ENCODE measurements at regions not wholly inside any gene's neighbourhood (a gene's known extent, or its start where the extent isn't known, plus 50 kb on each side); places are given as distances from the start of the nearest gene placed in this dataset.

DNA sequence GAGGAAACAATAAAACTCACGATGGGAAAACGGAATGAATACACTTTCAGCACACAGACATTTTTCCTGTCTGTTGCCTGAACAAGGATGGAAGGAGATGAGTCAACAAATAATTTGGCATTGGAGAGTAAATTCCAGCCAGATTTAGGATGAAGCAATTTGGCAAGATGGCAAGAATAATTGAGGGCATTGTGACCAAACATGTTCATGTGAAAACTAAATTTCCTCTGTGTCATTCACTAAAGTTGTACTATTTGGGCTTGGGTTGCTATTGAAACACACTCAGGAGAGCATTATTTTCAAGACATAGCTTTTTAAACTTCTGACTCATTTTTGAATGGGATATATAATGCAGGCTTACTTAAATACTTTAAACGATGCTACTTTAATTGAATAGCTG lies 1614.4 kb downstream of the PCDH19 start:
- Histone ChIP-seq H3K27me3 (ENCODE audit: low read depth) (no peaks in the 10 kb centered on the region), H3K4me1 (no peaks in the 10 kb centered on the region), H3K9me3 (no peaks in the 10 kb centered on the region; the same call in 1 of the 2 replicates), H3K4me3 (no peak overlapping the region), H3K36me3 (replicated peaks) (no peaks in the 10 kb centered on the region)
- no peak for DNase-seq (ENCODE audit: low spot score in 2 of 2)
- in situ Hi-C loops (cut with MboI; ENCODE audit: low sequenced_read_pairs): no loop called here

DNA sequence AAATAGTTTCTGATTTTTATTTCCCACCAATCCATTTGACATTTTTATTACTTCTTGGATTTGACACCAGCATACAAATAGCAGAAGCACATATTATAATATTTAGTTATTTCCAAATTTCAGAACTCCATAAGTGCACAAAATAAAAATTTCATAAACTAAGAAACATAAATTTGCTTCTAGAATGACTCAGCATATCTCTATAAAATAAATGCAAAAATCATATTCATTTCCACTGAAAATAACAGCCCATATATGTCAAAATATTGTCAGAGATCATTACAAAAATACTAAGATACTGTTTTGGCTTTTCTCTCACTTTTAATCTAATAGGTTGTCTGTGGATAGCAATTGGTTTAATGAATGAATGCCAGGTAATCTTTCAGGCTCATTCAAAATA lies 1654.2 kb downstream of the PCDH19 start:
- no peak overlapping the region for H3K4me3 ChIP-seq
- no peaks in the 10 kb centered on the region for H3K4me1 ChIP-seq
- H3K36me3 ChIP-seq (replicated peaks): no peaks in the 10 kb centered on the region
- no peaks in the 10 kb centered on the region for H3K27me3 ChIP-seq (ENCODE audit: low read depth)
- no peak for DNase-seq (ENCODE audit: low spot score in 2 of 2)
- in situ Hi-C loops (cut with MboI; ENCODE audit: low sequenced_read_pairs): no loop called here
- no peaks in the 10 kb centered on the region for H3K9me3 ChIP-seq

DNA sequence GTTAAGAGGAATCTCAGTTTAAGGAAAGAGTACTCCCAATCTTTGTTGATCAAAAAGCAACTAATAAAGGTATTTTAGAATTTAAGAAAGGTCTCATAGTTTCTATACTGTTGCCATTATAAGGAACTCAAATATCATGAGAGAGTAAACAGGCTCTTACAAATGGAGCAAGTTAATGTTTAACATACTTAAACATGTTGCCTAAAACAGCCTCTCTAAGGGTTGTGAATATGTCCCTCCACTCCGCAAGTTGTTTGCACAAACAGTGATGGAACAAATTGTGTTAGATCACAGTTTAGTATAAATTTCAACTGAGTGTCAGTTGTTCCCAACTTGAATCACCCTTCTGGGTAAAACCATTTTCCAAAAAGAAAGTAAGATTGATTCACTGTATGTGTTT lies 1678.3 kb downstream of the PCDH19 start:
- DNase-seq (ENCODE audit: low spot score in 2 of 2): no peak

DNA sequence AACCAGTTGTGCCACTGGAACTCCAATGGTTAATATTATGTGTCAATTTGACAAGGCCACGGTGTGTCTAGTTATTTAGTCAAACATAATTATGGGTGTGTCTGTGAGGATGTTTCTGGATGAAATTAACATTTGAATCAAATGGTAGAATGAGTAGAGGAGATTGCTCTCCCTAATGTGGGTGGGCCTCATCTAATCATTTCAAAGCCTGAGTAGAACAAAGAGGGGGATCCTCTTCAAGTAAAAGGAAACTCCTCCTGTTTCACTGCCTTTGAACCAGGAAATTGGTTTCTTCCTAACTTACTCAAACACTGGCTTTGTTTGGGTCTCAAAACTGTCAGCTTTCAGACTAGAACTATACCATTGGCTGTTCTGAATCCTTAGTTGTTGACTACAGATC lies 1692.1 kb downstream of the PCDH19 start:
- Histone ChIP-seq H3K9me3 (no peaks in the 10 kb centered on the region), H3K4me3 (no peak overlapping the region), H3K27me3 (ENCODE audit: low read depth) (no peaks in the 10 kb centered on the region), H3K4me1 (peaks cover 8% of the 10 kb centered on the region), H3K36me3 (replicated peaks) (no peaks in the 10 kb centered on the region)
- DNase-seq (ENCODE audit: low spot score in 2 of 2): peak in 1 of 2 experiments; percentile 50
- in situ Hi-C loops (cut with MboI; ENCODE audit: low sequenced_read_pairs): no loop called here

More for the DNA sequence above, 1678.3 kb downstream of the PCDH19 start:
- Histone ChIP-seq H3K4me1 (no peaks in the 10 kb centered on the region), H3K36me3 (replicated peaks) (no peaks in the 10 kb centered on the region), H3K9me3 (no peaks in the 10 kb centered on the region), H3K4me3 (no peak overlapping the region), H3K27me3 (ENCODE audit: low read depth) (no peaks in the 10 kb centered on the region)
- in situ Hi-C loops (cut with MboI; ENCODE audit: low sequenced_read_pairs): no loop called here
